Transverse colon (tissue), 4 donors: ENCODE measurements at regions not wholly inside any gene's neighbourhood (a gene's known extent, or its start where the extent isn't known, plus 50 kb on each side); places are given as distances from the start of the nearest gene placed in this dataset.
"Not testable (repeated sequence)": the region's sequence is repeated elsewhere in the genome, so short reads cannot be mapped to it uniquely, and the experiment has no call there.

Experiments used
- DNase-seq: peaks from one replicate; pipeline ENCODE4 v3.0.0-alpha.2; 2019
- H3K27ac ChIP-seq, 4 donors: fragments of 200-600 bp; sonication (generic); 2 replicates each; pipeline ENCODE4 v1.5.1; 2016 to 2018; ENCODE audit warnings: inconsistent platforms in 4 of 4
- H3K27me3 ChIP-seq: fragments of 200-600 bp; sonication (generic); 2 replicates; pipeline ENCODE4 v1.5.1; 2017; ENCODE audit warnings: inconsistent platforms
- H3K36me3 ChIP-seq, 4 donors: fragments of 200-600 bp; sonication (generic); 2 replicates each; pipeline ENCODE4 v1.5.1; 2017 to 2019; ENCODE audit warnings: inconsistent platforms in 4 of 4
- H3K4me1 ChIP-seq, 4 donors: fragments of 200-600 bp; sonication (generic); 2 replicates each; pipeline ENCODE4 v1.5.1; 2017 to 2020; ENCODE audit warnings: inconsistent platforms in 4 of 4
- H3K4me3 ChIP-seq, 4 donors: fragments of 200-600 bp; sonication (generic); 1 replicate in 1 of 4; 2 replicates in 3 of 4; pipeline versions ENCODE4 v1.5.1 to v1.6.1; 2017 to 2019; ENCODE audit warnings: inconsistent platforms in 4 of 4
- H3K9me3 ChIP-seq, 2 donors: fragments of 200-600 bp; sonication (generic); 2 replicates each; pipeline ENCODE4 v1.5.1; 2017 to 2019; ENCODE audit warnings: inconsistent platforms in 2 of 2
- EP300 ChIP-seq: sonication (generic); formaldehyde crosslinking; IDR thresholded peaks from one replicate; pipeline ENCODE4 v1.6.1; 2017; ENCODE audit warnings: antibody characterized with exemption, low read depth
- POLR2A ChIP-seq: fragments of 450-650 bp; IDR thresholded peaks from one replicate; pipeline ENCODE4 v1.6.1; 2016; ENCODE audit warnings: antibody characterized with exemption, mild to moderate bottlenecking, moderate library complexity
- POLR2AphosphoS5 ChIP-seq, 3 donors: sonication (generic); formaldehyde crosslinking; IDR thresholded peaks; one replicate each; pipeline ENCODE4 v1.6.1; 2016; ENCODE audit warnings: antibody characterized with exemption in 3 of 3
- WGBS, 2 donors: methylation state at CpG; one replicate each; pipeline ENCODE4 v1.1.5; 2018; ENCODE audit warnings: low coverage in 1 of 2; 5-methylcytosine and 5-hydroxymethylcytosine counted together
- in situ Hi-C, 4 donors: fragments of 200-750 bp; cut with MboI; loops; one replicate each; pipeline versions ENCODE4 v1.15.0 to v1.15.1; 2017; ENCODE audit warnings: low sequenced_read_pairs in 3 of 4, low pct_ligation_motif_present in 1 of 4, low pct_unique_long_range_greater_than_20kb in 1 of 4
- intact Hi-C: fragments of 100-400 bp; cut with DNase I; formaldehyde crosslinking; loops from one replicate; pipeline ENCODE4 v1.15.1; 2023; ENCODE audit warnings: low total_unique reads
- TF ChIP-seq, protein P1 (sequence below), 5 experiments: fragments of 200-600 bp in 3 of 5; fragments of 450-650 bp in 2 of 5; sonication (generic) in 3 of 5; IDR thresholded peaks; 1 replicate in 2 of 5; 2 replicates in 3 of 5; pipeline ENCODE4 v1.5.1; 2016 to 2017; ENCODE audit warnings: antibody characterized with exemption in 5 of 5, inconsistent platforms in 3 of 5, mild to moderate bottlenecking in 2 of 5, moderate library complexity in 1 of 5

DNA sequence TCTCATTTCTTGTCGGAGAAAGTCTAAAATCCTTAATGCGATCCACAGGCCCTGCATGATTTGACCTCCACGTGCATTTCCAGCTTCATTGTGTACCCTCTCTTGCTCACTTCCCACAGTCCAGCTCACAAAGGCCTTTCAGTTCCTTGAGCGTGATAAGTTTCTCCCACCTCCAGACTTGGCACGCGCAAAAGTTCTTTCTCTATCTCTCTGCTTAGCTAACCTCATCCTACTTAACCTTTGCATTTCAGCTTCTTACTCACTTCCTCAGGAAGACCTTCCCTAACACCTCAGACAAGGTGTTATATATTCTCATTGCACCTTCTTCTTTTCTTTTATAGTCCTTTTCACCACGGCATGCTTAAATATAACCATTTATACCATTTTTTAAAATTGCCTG is 124.8 kb upstream of the XPO1 start:
- Histone ChIP-seq H3K4me3 (no peak overlapping the region), H3K4me1 (no peaks in the 10 kb centered on the region), H3K36me3 (no peaks in the 10 kb centered on the region), H3K27me3 (no peaks in the 10 kb centered on the region), H3K27ac (no peak overlapping the region), H3K9me3 (no peaks in the 10 kb centered on the region)
- no peak for DNase-seq
- in situ Hi-C loops (loop anchor here in 1 of 4 donors (25.0 kb wide), 1 partner anchor 226 kb away; no protein-coding TSS in a partner anchor), intact Hi-C loops (no loop called here)
- TF ChIP-seq EP300 = no peak
- TF ChIP-seq, protein P1, sequence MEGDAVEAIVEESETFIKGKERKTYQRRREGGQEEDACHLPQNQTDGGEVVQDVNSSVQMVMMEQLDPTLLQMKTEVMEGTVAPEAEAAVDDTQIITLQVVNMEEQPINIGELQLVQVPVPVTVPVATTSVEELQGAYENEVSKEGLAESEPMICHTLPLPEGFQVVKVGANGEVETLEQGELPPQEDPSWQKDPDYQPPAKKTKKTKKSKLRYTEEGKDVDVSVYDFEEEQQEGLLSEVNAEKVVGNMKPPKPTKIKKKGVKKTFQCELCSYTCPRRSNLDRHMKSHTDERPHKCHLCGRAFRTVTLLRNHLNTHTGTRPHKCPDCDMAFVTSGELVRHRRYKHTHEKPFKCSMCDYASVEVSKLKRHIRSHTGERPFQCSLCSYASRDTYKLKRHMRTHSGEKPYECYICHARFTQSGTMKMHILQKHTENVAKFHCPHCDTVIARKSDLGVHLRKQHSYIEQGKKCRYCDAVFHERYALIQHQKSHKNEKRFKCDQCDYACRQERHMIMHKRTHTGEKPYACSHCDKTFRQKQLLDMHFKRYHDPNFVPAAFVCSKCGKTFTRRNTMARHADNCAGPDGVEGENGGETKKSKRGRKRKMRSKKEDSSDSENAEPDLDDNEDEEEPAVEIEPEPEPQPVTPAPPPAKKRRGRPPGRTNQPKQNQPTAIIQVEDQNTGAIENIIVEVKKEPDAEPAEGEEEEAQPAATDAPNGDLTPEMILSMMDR (IDR thresholded peaks at IDR 0.05) = no peak
- no peak for TF ChIP-seq POLR2AphosphoS5 (IDR thresholded peaks at IDR 0.05)
- no peak for TF ChIP-seq POLR2A
- WGBS, 2 donors = 84 to 94% methylated on average over 7 of the region's 7 CpGs

DNA sequence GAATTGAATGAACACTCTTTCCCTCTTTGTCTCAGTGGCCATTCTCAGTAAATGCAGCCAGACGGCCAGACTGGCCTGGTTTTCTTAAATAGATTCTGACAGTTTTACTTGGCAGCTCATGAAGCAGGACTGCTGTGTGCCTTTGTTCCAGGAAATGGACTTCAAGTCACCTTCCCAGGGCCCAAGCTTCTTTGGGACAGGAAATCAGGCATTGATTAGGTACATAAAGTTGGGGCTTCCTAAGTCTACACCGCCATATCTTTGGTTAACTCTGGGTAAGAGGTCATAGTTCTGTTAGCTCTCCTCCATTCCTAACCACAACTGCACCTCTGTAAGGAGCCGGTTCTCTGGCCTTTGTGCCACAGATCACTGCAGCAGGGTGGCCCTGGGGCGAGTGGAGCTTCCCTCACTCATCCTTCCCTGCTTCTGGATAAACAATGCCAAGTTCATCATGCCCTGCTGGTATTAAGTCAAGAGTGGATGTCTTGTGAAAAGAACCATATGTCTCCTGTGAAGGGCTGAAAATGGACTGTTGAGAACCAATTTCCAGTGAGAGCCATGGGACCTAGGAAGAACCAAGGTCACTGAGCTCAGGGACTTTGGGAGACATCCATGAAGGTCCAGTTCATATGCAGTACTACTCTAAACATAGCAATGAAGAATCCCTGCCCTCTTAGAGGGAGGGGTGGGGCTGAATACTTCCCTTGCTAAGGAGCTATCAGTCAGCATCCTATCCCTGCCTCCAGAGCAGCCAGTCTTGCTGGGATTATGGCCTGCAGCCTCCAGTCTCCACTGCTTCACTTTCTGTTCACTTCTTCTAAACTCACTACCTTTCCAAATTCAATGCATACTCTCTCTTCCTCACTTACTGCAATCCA is 122.6 kb upstream of the XPO1 start:
- no peaks in the 10 kb centered on the region for H3K27me3 ChIP-seq
- H3K9me3 ChIP-seq = no peaks in the 10 kb centered on the region
- DNase-seq = no peak
- H3K27ac ChIP-seq = no peak overlapping the region
- no peak overlapping the region for H3K4me3 ChIP-seq
- intact Hi-C loops (no loop called here), in situ Hi-C loops (loop anchor here in 1 of 4 donors (25.0 kb wide), 1 partner anchor 223 kb away; no protein-coding TSS in a partner anchor)
- no peaks in the 10 kb centered on the region for H3K4me1 ChIP-seq
- H3K36me3 ChIP-seq = no peaks in the 10 kb centered on the region
- no peak for TF ChIP-seq POLR2AphosphoS5 (IDR thresholded peaks at IDR 0.05)
- TF ChIP-seq EP300 = no peak
- TF ChIP-seq POLR2A = no peak
- TF ChIP-seq, protein P1 (IDR thresholded peaks at IDR 0.05) = no peak
- 81% methylated on average over 4 of the region's 4 CpGs; no CpG with 5 or more reads in 1 of the 2 donors for WGBS, 2 donors

DNA sequence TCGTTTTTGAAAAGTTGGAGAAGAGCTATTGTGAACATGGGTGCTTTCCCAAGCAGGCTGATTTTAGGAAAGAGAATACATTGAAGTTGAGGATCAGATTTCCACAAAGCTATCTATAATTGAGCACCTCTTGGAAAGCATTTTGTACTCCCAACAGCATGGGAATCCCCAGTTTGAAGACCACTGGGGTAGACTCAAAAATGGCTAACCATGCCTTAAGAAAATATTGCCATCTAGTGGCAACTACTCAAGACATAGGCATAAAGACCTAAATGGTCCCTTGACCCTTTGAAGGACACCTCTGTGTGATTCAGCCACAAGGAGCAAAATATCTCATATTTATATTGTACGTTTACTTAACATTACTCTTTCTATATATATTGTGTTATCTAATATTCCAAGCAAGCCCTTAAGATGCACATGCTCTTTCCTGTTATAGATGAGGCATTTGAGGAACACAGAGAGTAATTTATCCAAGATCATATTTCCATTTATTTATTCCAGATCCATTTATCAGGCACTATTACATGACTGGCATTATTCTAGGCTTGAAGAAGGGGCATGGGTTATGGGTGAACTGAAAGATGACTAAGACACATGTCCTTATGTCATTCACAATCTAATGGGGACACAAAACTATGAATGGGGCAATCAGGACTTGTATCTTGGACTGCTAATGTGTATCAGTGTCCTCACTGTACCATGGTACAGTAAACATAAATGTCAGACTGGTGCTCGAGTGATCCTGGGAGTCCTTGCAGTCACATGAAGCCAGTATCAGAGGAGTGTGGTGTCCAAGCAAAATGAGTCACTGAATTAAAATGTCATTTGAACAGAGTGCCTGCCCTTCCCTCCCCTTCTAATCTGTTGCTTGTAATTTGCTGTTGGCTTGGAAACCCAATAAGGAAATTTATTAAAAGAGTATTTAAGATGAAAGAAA is 121.0 kb upstream of the XPO1 start:
- 48 to 53% methylated on average over 2 to 3 of the region's 3 CpGs for WGBS, 2 donors
- no peak for TF ChIP-seq EP300
- no peak for TF ChIP-seq POLR2A
- no peak for TF ChIP-seq POLR2AphosphoS5 (IDR thresholded peaks at IDR 0.05)
- TF ChIP-seq, protein P1 (IDR thresholded peaks at IDR 0.05) = peak in 4 of 5 experiments; percentile 48 to 53 (median 50)
- H3K36me3 ChIP-seq = no peaks in the 10 kb centered on the region
- no peak overlapping the region for H3K4me3 ChIP-seq
- H3K4me1 ChIP-seq = no peaks in the 10 kb centered on the region
- H3K27me3 ChIP-seq = no peaks in the 10 kb centered on the region
- intact Hi-C loops = no loop called here
- DNase-seq = no peak
- no peak overlapping the region for H3K27ac ChIP-seq
- in situ Hi-C loops = loop anchor here in 1 of 4 donors (25.0 kb wide), 1 partner anchor 222 kb away; no protein-coding TSS in a partner anchor
- H3K9me3 ChIP-seq = no peaks in the 10 kb centered on the region

DNA sequence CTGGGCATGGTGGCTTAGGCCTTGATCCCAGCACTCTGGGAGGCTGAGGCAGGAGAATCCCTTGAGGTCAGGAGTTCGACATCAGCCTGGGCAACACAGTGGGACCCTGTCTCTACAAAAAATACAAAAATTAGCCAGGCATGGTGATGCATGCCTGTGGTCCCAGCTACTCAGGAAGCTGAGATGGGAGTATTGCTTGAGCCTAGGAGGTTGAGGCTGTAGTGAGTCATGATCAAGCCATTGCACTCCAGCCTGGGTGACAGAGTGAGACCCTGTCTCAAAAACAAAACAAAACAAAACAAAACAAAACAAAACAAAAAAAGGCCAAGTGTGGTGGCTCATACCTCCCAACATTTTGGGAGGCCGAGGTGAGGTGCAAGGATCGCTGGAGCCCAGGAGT is 111.8 kb upstream of the XPO1 start:
- in situ Hi-C loops = loop anchor here in 1 of 4 donors (25.0 kb wide), 1 partner anchor 213 kb away; no protein-coding TSS in a partner anchor
- H3K4me3 ChIP-seq, H3K9me3 ChIP-seq, H3K27ac ChIP-seq, intact Hi-C loops, DNase-seq, H3K36me3 ChIP-seq, H3K4me1 ChIP-seq, H3K27me3 ChIP-seq: not testable (repeated sequence)
- WGBS, 2 donors = 85% methylated on average over 3 of the region's 3 CpGs; no CpG with 5 or more reads in 1 of the 2 donors
